OCI-LY3 (cell line): ENCODE measurements at regions not wholly inside any gene's neighbourhood (a gene's known extent, or its start where the extent isn't known, plus 50 kb on each side); places are given as distances from the start of the nearest gene placed in this dataset.

ENCODE experiments used
- H2AFZ ChIP-seq: fragments of 200-600, 300-600 bp; shearing (Covaris generic); 2 replicates; pipeline ENCODE4 v1.6.0; 2014; ENCODE audit warnings: antibody characterized with exemption, low read depth, low read length
- H3K27ac ChIP-seq: fragments of 200-600, 300-600 bp; sonication (generic); 2 replicates; pipeline ENCODE4 v1.5.1; 2014; ENCODE audit warnings: mild to moderate bottlenecking, low read length, moderate library complexity, mixed read lengths
- H3K27me3 ChIP-seq: fragments of 200-600, 300-600 bp; sonication (generic); 2 replicates; pipeline ENCODE4 v1.6.1; 2014; ENCODE audit warnings: low read depth, low read length, mixed read lengths
- H3K36me3 ChIP-seq: fragments of 200-600, 300-600 bp; sonication (generic); replicated peaks from 2 replicates; pipeline ENCODE3; 2014; ENCODE audit warnings: low read depth, low read length, mixed read lengths
- H3K4me1 ChIP-seq: fragments of 300-600, 200-600 bp; sonication (generic); 2 replicates; pipeline ENCODE4 v1.6.1; 2014; ENCODE audit warnings: low read length, mixed read lengths
- H3K4me2 ChIP-seq: fragments of 200-600, 300-600 bp; sonication (generic); 2 replicates; pipeline ENCODE4 v1.6.1; 2014; ENCODE audit warnings: low read length, mixed read lengths
- H3K4me3 ChIP-seq: fragments of 300-600, 200-600 bp; sonication (generic); 2 replicates; pipeline ENCODE4 v1.5.1; 2014; ENCODE audit warnings: antibody characterized with exemption, mild to moderate bottlenecking, low read length, moderate library complexity
- H3K79me2 ChIP-seq: fragments of 300-600, 200-600 bp; shearing (Covaris generic); 2 replicates; pipeline ENCODE4 v1.6.1; 2014; ENCODE audit warnings: mild to moderate bottlenecking, low read length, mixed read lengths
- H3K9ac ChIP-seq: fragments of 300-600, 200-600 bp; shearing (Covaris generic); 2 replicates; pipeline ENCODE4 v1.6.0; 2014; ENCODE audit warnings: mild to moderate bottlenecking, low read length, moderate library complexity
- H3K9me3 ChIP-seq: fragments of 200-600, 300-600 bp; shearing (Covaris generic); 2 replicates; pipeline ENCODE4 v1.6.1; 2014; ENCODE audit warnings: low read length, mixed read lengths; ENCODE audit not compliant: insufficient read depth
- H4K20me1 ChIP-seq: fragments of 200-600, 300-600 bp; sonication (generic); 2 replicates; pipeline ENCODE4 v1.6.1; 2016; ENCODE audit warnings: low read length, mixed read lengths; ENCODE audit not compliant: insufficient read depth
- CTCF ChIP-seq: fragments of 200-600, 300-600 bp; sonication (generic); IDR thresholded peaks from 2 replicates; pipeline ENCODE4 v1.5.1; 2014; ENCODE audit warnings: antibody characterized with exemption, low read length, low read depth
- EZH2phosphoT487 ChIP-seq: fragments of 200-600 bp; shearing (Covaris generic); IDR thresholded peaks from 2 replicates; pipeline ENCODE4 v1.6.1; 2018; ENCODE audit warnings: antibody characterized with exemption, mixed run types, low read depth

GRCh38 chr18:43869451-43870008, 592.2 kb upstream of the SYT4 start:
- 0 out of 2 replicates have a peak, but pooled peaks cover 3% of the 10 kb centered on the region for H3K9me3 ChIP-seq
- H3K27me3 ChIP-seq = no peaks in the 10 kb centered on the region
- H3K4me2 ChIP-seq = no peak overlapping the region
- no peak for TF ChIP-seq CTCF
- TF ChIP-seq EZH2phosphoT487 = no peak
- H3K79me2 ChIP-seq = no peaks in the 10 kb centered on the region
- no peaks in the 10 kb centered on the region for H3K4me1 ChIP-seq
- H3K36me3 ChIP-seq = no peaks in the 10 kb centered on the region
- H4K20me1 ChIP-seq = no peaks in the 10 kb centered on the region
- no peak overlapping the region for H3K27ac ChIP-seq
- no peak overlapping the region for H3K4me3 ChIP-seq
- no peak overlapping the region for H3K9ac ChIP-seq
- no peak overlapping the region for H2AFZ ChIP-seq

- H3K9me3 ChIP-seq = 0 out of 2 replicates have a peak, but pooled peaks cover 3% of the 10 kb centered on the region
- H3K36me3 ChIP-seq = no peaks in the 10 kb centered on the region
- no peaks in the 10 kb centered on the region for H3K4me1 ChIP-seq
- no peak overlapping the region for H3K4me3 ChIP-seq
- H3K4me2 ChIP-seq = no peak overlapping the region
- H3K79me2 ChIP-seq = no peaks in the 10 kb centered on the region
- H4K20me1 ChIP-seq = no peaks in the 10 kb centered on the region
- no peak overlapping the region for H3K9ac ChIP-seq
- H2AFZ ChIP-seq = no peak overlapping the region
- TF ChIP-seq EZH2phosphoT487 (no peak), CTCF (no peak)
- H3K27me3 ChIP-seq = no peaks in the 10 kb centered on the region
- no peak overlapping the region for H3K27ac ChIP-seq
These were observed 593.3 kb upstream of the SYT4 start for GRCh38 chr18:43870626-43871025.

GRCh38 chr18:43875511-43875910, 598.2 kb upstream of the SYT4 start:
- H3K4me1 ChIP-seq = peaks cover 4% of the 10 kb centered on the region; the same call in 1 of the 2 replicates
- TF ChIP-seq EZH2phosphoT487 (no peak), CTCF (no peak)
- no peak overlapping the region for H3K4me3 ChIP-seq

GRCh38 chr18:43876286-43876685, 599.0 kb upstream of the SYT4 start:
- H3K4me1 ChIP-seq = peaks cover 4% of the 10 kb centered on the region; the same call in 1 of the 2 replicates
- no peak overlapping the region for H2AFZ ChIP-seq
- H3K4me3 ChIP-seq = no peak overlapping the region
- H3K4me2 ChIP-seq = no peak overlapping the region
- TF ChIP-seq CTCF (no peak), EZH2phosphoT487 (no peak)
- H3K36me3 ChIP-seq = no peaks in the 10 kb centered on the region
- no peaks in the 10 kb centered on the region for H3K27me3 ChIP-seq
- no peak overlapping the region for H3K9ac ChIP-seq
- no peaks in the 10 kb centered on the region for H4K20me1 ChIP-seq
- no peak overlapping the region for H3K27ac ChIP-seq
- H3K9me3 ChIP-seq = no peaks in the 10 kb centered on the region
- H3K79me2 ChIP-seq = no peaks in the 10 kb centered on the region

More at GRCh38 chr18:43875511-43875910, 598.2 kb upstream of the SYT4 start:
- Histone ChIP-seq H3K9ac (no peak overlapping the region), H3K4me2 (no peak overlapping the region), H3K36me3 (no peaks in the 10 kb centered on the region), H4K20me1 (no peaks in the 10 kb centered on the region), H2AFZ (no peak overlapping the region), H3K9me3 (0 out of 2 replicates have a peak, but pooled peaks cover 3% of the 10 kb centered on the region), H3K27ac (no peak overlapping the region), H3K79me2 (no peaks in the 10 kb centered on the region), H3K27me3 (no peaks in the 10 kb centered on the region)
